ENCODE measurements at regions not wholly inside any gene's neighbourhood (a gene's known extent, or its start where the extent isn't known, plus 50 kb on each side); places are given as distances from the start of the nearest gene placed in this dataset.

DNA sequence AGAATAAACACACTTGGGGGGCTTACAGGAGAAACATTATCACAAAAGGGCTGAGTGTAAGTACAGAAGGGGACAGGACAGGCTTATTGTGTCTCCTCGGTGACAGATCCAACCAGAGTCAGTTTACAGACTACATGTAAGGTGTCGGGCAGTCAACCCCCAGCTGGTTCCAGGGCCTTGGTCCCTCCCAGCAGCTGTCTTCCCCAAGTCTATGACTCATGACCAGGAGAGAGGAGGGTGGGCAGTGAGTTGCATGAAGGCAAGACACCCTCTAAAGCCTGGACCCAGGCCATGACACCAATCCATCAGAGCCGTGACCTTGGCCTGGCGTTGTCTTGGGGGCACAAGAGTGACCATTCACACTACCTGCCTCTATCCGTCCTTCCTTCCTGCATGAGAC, 276.2 kb upstream of the CCL2 start:
- TF ChIP-seq, protein P1, sequence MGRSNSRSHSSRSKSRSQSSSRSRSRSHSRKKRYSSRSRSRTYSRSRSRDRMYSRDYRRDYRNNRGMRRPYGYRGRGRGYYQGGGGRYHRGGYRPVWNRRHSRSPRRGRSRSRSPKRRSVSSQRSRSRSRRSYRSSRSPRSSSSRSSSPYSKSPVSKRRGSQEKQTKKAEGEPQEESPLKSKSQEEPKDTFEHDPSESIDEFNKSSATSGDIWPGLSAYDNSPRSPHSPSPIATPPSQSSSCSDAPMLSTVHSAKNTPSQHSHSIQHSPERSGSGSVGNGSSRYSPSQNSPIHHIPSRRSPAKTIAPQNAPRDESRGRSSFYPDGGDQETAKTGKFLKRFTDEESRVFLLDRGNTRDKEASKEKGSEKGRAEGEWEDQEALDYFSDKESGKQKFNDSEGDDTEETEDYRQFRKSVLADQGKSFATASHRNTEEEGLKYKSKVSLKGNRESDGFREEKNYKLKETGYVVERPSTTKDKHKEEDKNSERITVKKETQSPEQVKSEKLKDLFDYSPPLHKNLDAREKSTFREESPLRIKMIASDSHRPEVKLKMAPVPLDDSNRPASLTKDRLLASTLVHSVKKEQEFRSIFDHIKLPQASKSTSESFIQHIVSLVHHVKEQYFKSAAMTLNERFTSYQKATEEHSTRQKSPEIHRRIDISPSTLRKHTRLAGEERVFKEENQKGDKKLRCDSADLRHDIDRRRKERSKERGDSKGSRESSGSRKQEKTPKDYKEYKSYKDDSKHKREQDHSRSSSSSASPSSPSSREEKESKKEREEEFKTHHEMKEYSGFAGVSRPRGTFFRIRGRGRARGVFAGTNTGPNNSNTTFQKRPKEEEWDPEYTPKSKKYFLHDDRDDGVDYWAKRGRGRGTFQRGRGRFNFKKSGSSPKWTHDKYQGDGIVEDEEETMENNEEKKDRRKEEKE (IDR thresholded peaks at IDR 0.05): no peak
- TF ChIP-seq, protein P2, sequence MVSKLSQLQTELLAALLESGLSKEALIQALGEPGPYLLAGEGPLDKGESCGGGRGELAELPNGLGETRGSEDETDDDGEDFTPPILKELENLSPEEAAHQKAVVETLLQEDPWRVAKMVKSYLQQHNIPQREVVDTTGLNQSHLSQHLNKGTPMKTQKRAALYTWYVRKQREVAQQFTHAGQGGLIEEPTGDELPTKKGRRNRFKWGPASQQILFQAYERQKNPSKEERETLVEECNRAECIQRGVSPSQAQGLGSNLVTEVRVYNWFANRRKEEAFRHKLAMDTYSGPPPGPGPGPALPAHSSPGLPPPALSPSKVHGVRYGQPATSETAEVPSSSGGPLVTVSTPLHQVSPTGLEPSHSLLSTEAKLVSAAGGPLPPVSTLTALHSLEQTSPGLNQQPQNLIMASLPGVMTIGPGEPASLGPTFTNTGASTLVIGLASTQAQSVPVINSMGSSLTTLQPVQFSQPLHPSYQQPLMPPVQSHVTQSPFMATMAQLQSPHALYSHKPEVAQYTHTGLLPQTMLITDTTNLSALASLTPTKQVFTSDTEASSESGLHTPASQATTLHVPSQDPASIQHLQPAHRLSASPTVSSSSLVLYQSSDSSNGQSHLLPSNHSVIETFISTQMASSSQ (IDR thresholded peaks at IDR 0.05; ENCODE audit: low read depth): no peak
- TF ChIP-seq, protein P2 (CRISPR knock-in tag; IDR thresholded peaks at IDR 0.05; ENCODE audit: borderline replicate concordance): no peak
- TF ChIP-seq EZH2 (conservative IDR thresholded peaks at IDR 0.05; ENCODE audit: low read depth, low read length) (no peak), ZC3H4 (CRISPR knock-in tag; IDR thresholded peaks at IDR 0.05; ENCODE audit: borderline replicate concordance) (no peak), ZNF709 (CRISPR knock-in tag; IDR thresholded peaks at IDR 0.05) (no peak), MAZ (IDR thresholded peaks at IDR 0.05; ENCODE audit: borderline replicate concordance, low read depth, low read length) (no peak), MAZ (CRISPR knock-in tag; IDR thresholded peaks at IDR 0.05; ENCODE audit: low read depth) (no peak)
- TF ChIP-seq, protein P3, sequence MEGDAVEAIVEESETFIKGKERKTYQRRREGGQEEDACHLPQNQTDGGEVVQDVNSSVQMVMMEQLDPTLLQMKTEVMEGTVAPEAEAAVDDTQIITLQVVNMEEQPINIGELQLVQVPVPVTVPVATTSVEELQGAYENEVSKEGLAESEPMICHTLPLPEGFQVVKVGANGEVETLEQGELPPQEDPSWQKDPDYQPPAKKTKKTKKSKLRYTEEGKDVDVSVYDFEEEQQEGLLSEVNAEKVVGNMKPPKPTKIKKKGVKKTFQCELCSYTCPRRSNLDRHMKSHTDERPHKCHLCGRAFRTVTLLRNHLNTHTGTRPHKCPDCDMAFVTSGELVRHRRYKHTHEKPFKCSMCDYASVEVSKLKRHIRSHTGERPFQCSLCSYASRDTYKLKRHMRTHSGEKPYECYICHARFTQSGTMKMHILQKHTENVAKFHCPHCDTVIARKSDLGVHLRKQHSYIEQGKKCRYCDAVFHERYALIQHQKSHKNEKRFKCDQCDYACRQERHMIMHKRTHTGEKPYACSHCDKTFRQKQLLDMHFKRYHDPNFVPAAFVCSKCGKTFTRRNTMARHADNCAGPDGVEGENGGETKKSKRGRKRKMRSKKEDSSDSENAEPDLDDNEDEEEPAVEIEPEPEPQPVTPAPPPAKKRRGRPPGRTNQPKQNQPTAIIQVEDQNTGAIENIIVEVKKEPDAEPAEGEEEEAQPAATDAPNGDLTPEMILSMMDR (CRISPR knock-in tag; IDR thresholded peaks at IDR 0.05): no peak

All from HepG2 (cell line).